ENCODE measurements at regions not wholly inside any gene's neighbourhood (a gene's known extent, or its start where the extent isn't known, plus 50 kb on each side); places are given as distances from the start of the nearest gene placed in this dataset.

DNA sequence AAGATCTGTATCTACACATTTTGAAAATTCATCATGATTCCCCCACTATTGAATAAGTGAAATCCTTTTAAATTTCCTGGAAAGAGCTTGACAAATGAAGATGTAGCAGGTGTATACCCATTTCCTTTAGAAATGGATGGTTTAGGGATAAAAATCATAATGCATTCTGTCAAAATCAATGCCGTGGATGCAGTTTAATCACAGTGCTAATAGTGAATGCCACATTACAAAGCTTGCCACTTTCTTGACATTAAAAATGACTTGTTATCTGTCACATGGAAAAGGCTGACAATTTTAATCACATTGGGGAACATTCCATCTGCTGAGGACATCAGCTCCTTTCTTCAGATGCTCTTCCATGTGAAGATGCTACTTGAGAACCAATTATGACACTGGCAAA, 229.6 kb downstream of the GPAM start:
- 60 to 77% (median 61%) methylated on average over 1 of the region's 1 CpG for WGBS, 3 donors
- no peaks in the 10 kb centered on the region for H3K4me1 ChIP-seq (ENCODE audit: insufficient read depth)
- H3K27me3 ChIP-seq, result no peaks in the 10 kb centered on the region
- TF ChIP-seq EP300 (IDR thresholded peaks at IDR 0.05), result no peak
- TF ChIP-seq, protein P1, sequence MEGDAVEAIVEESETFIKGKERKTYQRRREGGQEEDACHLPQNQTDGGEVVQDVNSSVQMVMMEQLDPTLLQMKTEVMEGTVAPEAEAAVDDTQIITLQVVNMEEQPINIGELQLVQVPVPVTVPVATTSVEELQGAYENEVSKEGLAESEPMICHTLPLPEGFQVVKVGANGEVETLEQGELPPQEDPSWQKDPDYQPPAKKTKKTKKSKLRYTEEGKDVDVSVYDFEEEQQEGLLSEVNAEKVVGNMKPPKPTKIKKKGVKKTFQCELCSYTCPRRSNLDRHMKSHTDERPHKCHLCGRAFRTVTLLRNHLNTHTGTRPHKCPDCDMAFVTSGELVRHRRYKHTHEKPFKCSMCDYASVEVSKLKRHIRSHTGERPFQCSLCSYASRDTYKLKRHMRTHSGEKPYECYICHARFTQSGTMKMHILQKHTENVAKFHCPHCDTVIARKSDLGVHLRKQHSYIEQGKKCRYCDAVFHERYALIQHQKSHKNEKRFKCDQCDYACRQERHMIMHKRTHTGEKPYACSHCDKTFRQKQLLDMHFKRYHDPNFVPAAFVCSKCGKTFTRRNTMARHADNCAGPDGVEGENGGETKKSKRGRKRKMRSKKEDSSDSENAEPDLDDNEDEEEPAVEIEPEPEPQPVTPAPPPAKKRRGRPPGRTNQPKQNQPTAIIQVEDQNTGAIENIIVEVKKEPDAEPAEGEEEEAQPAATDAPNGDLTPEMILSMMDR (IDR thresholded peaks at IDR 0.05), result no peak
- TF ChIP-seq POLR2A (IDR thresholded peaks at IDR 0.05), result no peak
- H3K27ac ChIP-seq, result no peak overlapping the region
- no peak for DNase-seq
- no peak overlapping the region for H3K4me3 ChIP-seq
- intact Hi-C loops (cut with DNase I), result no loop called here
- H3K36me3 ChIP-seq, result no peaks in the 10 kb centered on the region
- no peaks in the 10 kb centered on the region for H3K9me3 ChIP-seq

GRCh38 chr10:111954386-111954785, 229.2 kb downstream of the GPAM start:
- no peak overlapping the region for H3K27ac ChIP-seq
- 68 to 79% (median 74%) methylated on average over 4 of the region's 4 CpGs for WGBS, 3 donors
- no peak for TF ChIP-seq POLR2A (IDR thresholded peaks at IDR 0.05)
- intact Hi-C loops (cut with DNase I), result no loop called here
- no peak for DNase-seq
- no peaks in the 10 kb centered on the region for H3K36me3 ChIP-seq
- no peaks in the 10 kb centered on the region for H3K9me3 ChIP-seq
- H3K27me3 ChIP-seq, result no peaks in the 10 kb centered on the region
- no peaks in the 10 kb centered on the region for H3K4me1 ChIP-seq (ENCODE audit: insufficient read depth)
- no peak overlapping the region for H3K4me3 ChIP-seq

DNA sequence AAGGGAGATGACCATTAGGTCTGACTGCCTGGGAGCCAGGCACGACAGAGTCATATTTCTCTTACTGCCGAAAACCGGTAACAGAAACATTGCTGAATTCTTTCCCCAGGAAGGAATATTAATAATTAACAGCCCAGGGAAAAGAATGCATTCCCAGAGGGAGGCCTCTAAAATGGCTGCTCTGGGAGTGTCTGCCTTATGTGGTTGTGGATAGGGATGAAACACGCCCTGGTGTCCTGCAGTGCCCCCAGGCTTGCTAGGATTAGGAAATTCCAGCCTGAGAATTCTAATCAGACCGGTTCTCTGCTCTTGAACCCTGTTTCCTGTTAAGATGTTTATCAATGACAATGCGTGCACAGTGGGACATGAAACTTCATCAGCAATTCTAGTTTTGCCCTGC, 226.7 kb downstream of the GPAM start:
- Histone ChIP-seq H3K4me1 (ENCODE audit: insufficient read depth) (no peaks in the 10 kb centered on the region), H3K9me3 (no peaks in the 10 kb centered on the region), H3K27ac (no peak overlapping the region), H3K27me3 (no peaks in the 10 kb centered on the region), H3K36me3 (no peaks in the 10 kb centered on the region), H3K4me3 (no peak overlapping the region)
- intact Hi-C loops (cut with DNase I), result no loop called here
- TF ChIP-seq, protein P1 (IDR thresholded peaks at IDR 0.05), result no peak
- TF ChIP-seq POLR2A (IDR thresholded peaks at IDR 0.05), result no peak
- no peak for TF ChIP-seq EP300 (IDR thresholded peaks at IDR 0.05)
- WGBS, 3 donors, result 85 to 91% (median 90%) methylated on average over 6 of the region's 6 CpGs
- no peak for DNase-seq

- TF ChIP-seq, protein P1 (IDR thresholded peaks at IDR 0.05), result no peak
- TF ChIP-seq EP300 (IDR thresholded peaks at IDR 0.05) (no peak), POLR2A (IDR thresholded peaks at IDR 0.05) (no peak)
- DNase-seq, result no peak
- Histone ChIP-seq H3K9me3 (no peaks in the 10 kb centered on the region), H3K4me3 (no peak overlapping the region), H3K4me1 (ENCODE audit: insufficient read depth) (no peaks in the 10 kb centered on the region), H3K27ac (no peak overlapping the region), H3K27me3 (no peaks in the 10 kb centered on the region), H3K36me3 (no peaks in the 10 kb centered on the region)
- 81 to 82% (median 82%) methylated on average over 5 of the region's 5 CpGs for WGBS, 3 donors
- intact Hi-C loops (cut with DNase I), result no loop called here
Observed at GRCh38 chr10:111962951-111963350, 220.6 kb downstream of the GPAM start.

- no peaks in the 10 kb centered on the region for H3K9me3 ChIP-seq
Observed at GRCh38 chr10:111967116-111967515, 216.4 kb downstream of the GPAM start.

More at GRCh38 chr10:111967116-111967515, 216.4 kb downstream of the GPAM start:
- intact Hi-C loops (cut with DNase I), result no loop called here
- DNase-seq, result no peak
- Histone ChIP-seq H3K36me3 (no peaks in the 10 kb centered on the region), H3K4me1 (ENCODE audit: insufficient read depth) (no peaks in the 10 kb centered on the region), H3K27ac (no peak overlapping the region), H3K27me3 (no peaks in the 10 kb centered on the region), H3K4me3 (no peak overlapping the region)
- WGBS, 3 donors, result 56 to 85% (median 73%) methylated on average over 1 of the region's 1 CpG
- no peak for TF ChIP-seq EP300 (IDR thresholded peaks at IDR 0.05)
- TF ChIP-seq POLR2A (IDR thresholded peaks at IDR 0.05), result no peak
- TF ChIP-seq, protein P1 (IDR thresholded peaks at IDR 0.05), result no peak
